ENCODE measurements at regions not wholly inside any gene's neighbourhood (a gene's known extent, or its start where the extent isn't known, plus 50 kb on each side); places are given as distances from the start of the nearest gene placed in this dataset.

- no peak for DNase-seq
- H3K9ac ChIP-seq (ENCODE audit: low read length), result no peak overlapping the region
Observed at GRCh38 chr20:11691766-11692165, 225.9 kb upstream of the BTBD3 start.

DNA sequence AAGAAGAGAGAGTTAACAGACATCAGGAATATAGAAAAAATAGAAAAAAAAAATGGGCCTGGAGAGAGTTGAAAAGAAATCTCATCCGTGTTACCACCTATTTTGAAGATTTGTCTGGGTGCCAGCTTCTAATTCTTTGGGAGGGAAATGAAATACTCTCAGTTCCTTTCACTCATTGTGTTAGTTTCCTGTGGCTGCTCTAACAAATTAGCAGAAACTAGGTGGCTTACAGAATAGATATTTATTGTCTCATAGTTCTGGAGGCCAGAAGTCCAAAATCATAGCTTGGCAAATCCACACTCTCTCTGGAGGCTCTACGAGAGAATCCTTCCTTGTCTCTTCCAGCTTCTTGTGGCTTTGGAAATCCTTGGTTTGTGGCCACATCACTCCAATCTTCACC is 225.1 kb upstream of the BTBD3 start:
- Histone ChIP-seq H3K36me3 (replicated peaks; ENCODE audit: insufficient read depth, low read length) (no peaks in the 10 kb centered on the region), H3K27ac (ENCODE audit: low read length) (no peak overlapping the region), H2AFZ (ENCODE audit: low read length) (no peak overlapping the region), H3K9me3 (replicated peaks; ENCODE audit: insufficient read depth, low read length) (no peaks in the 10 kb centered on the region), H3K27me3 (replicated peaks; ENCODE audit: insufficient read depth, low read length) (no peaks in the 10 kb centered on the region), H3K9ac (ENCODE audit: low read length) (no peak overlapping the region), H3K4me3 (ENCODE audit: low read length) (no peak overlapping the region), H4K20me1 (ENCODE audit: insufficient read depth, low read length) (no peaks in the 10 kb centered on the region), H3K9me2 (replicated peaks; ENCODE audit: insufficient read depth, low read length) (no peaks in the 10 kb centered on the region), H3K4me2 (ENCODE audit: low read depth, low read length) (no peak overlapping the region), H3F3A (ENCODE audit: insufficient read depth, low read length) (no peaks in the 10 kb centered on the region), H3K79me2 (ENCODE audit: low read length) (no peaks in the 10 kb centered on the region), H3K4me1 (ENCODE audit: low read length) (no peaks in the 10 kb centered on the region)
- DNase-seq, result no peak
- TF ChIP-seq EZH2 (optimal IDR thresholded peaks at IDR 0.05; ENCODE audit: low read depth, low read length) (no peak), CTCF (IDR thresholded peaks at IDR 0.05; ENCODE audit: low read length) (no peak), EZH2phosphoT487 (IDR thresholded peaks at IDR 0.05; ENCODE audit: low read length) (no peak)

More at GRCh38 chr20:11691766-11692165, 225.9 kb upstream of the BTBD3 start:
- no peaks in the 10 kb centered on the region for H4K20me1 ChIP-seq (ENCODE audit: insufficient read depth, low read length)
- H3K27ac ChIP-seq (ENCODE audit: low read length), result no peak overlapping the region
- H3K9me2 ChIP-seq (replicated peaks; ENCODE audit: insufficient read depth, low read length), result no peaks in the 10 kb centered on the region
- no peaks in the 10 kb centered on the region for H3K79me2 ChIP-seq (ENCODE audit: low read length)
- no peaks in the 10 kb centered on the region for H3K36me3 ChIP-seq (replicated peaks; ENCODE audit: insufficient read depth, low read length)
- H3K9me3 ChIP-seq (replicated peaks; ENCODE audit: insufficient read depth, low read length), result no peaks in the 10 kb centered on the region
- H3K4me3 ChIP-seq (ENCODE audit: low read length), result no peak overlapping the region
- H3K4me1 ChIP-seq (ENCODE audit: low read length), result no peaks in the 10 kb centered on the region
- H2AFZ ChIP-seq (ENCODE audit: low read length), result no peak overlapping the region
- no peaks in the 10 kb centered on the region for H3K27me3 ChIP-seq (replicated peaks; ENCODE audit: insufficient read depth, low read length)
- no peaks in the 10 kb centered on the region for H3F3A ChIP-seq (ENCODE audit: insufficient read depth, low read length)
- no peak overlapping the region for H3K4me2 ChIP-seq (ENCODE audit: low read depth, low read length)
- no peak for TF ChIP-seq EZH2 (optimal IDR thresholded peaks at IDR 0.05; ENCODE audit: low read depth, low read length)
- TF ChIP-seq CTCF (IDR thresholded peaks at IDR 0.05; ENCODE audit: low read length), result no peak
- TF ChIP-seq EZH2phosphoT487 (IDR thresholded peaks at IDR 0.05; ENCODE audit: low read length), result no peak

DNA sequence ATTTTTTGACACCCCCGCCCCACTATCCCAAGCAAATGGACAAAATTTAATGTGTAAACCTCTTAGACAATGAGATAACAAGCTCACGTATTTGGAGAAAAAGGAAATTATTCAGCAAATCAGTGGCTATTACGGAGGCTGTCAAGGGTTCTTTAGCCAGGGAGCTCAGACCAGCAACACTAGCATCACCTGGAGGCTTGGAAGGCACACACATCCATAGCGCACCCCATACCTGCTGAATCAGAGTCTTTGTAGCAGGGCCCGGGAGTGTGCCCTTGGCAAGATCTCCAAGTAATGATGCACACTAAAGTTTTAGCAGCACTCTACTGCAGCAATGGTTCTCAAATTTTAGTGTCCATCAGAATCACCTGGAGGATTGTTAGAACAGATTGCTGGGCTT is 223.2 kb upstream of the BTBD3 start:
- no peaks in the 10 kb centered on the region for H3K79me2 ChIP-seq (ENCODE audit: low read length)
- H3K36me3 ChIP-seq (replicated peaks; ENCODE audit: insufficient read depth, low read length), result no peaks in the 10 kb centered on the region
- H3K27ac ChIP-seq (ENCODE audit: low read length), result no peak overlapping the region
- H3K4me1 ChIP-seq (ENCODE audit: low read length), result no peaks in the 10 kb centered on the region
- H3K4me3 ChIP-seq (ENCODE audit: low read length), result no peak overlapping the region
- H3K27me3 ChIP-seq (replicated peaks; ENCODE audit: insufficient read depth, low read length), result no peaks in the 10 kb centered on the region
- H3K9ac ChIP-seq (ENCODE audit: low read length), result no peak overlapping the region
- no peaks in the 10 kb centered on the region for H4K20me1 ChIP-seq (ENCODE audit: insufficient read depth, low read length)
- no peak overlapping the region for H3K4me2 ChIP-seq (ENCODE audit: low read depth, low read length)
- H3K9me3 ChIP-seq (replicated peaks; ENCODE audit: insufficient read depth, low read length), result no peaks in the 10 kb centered on the region
- H2AFZ ChIP-seq (ENCODE audit: low read length), result no peak overlapping the region
- H3F3A ChIP-seq (ENCODE audit: insufficient read depth, low read length), result no peaks in the 10 kb centered on the region
- H3K9me2 ChIP-seq (replicated peaks; ENCODE audit: insufficient read depth, low read length), result no peaks in the 10 kb centered on the region
- no peak for DNase-seq
- no peak for TF ChIP-seq EZH2phosphoT487 (IDR thresholded peaks at IDR 0.05; ENCODE audit: low read length)
- no peak for TF ChIP-seq CTCF (IDR thresholded peaks at IDR 0.05; ENCODE audit: low read length)
- TF ChIP-seq EZH2 (optimal IDR thresholded peaks at IDR 0.05; ENCODE audit: low read depth, low read length), result no peak
